ENCODE measurements at regions not wholly inside any gene's neighbourhood (a gene's known extent, or its start where the extent isn't known, plus 50 kb on each side); places are given as distances from the start of the nearest gene placed in this dataset.

GRCh38 chr12:77324763-77325468 is 259.5 kb upstream of the E2F7 start:
- no peak for DNase-seq (ENCODE audit: extremely low read depth, low read depth)
- peak; percentile 50 for TF ChIP-seq CTCF (IDR thresholded peaks at IDR 0.05; ENCODE audit: low read depth, low read length, missing control alignments)

GRCh38 chr12:77324416-77324762 is 259.0 kb upstream of the E2F7 start:
- TF ChIP-seq CTCF (IDR thresholded peaks at IDR 0.05; ENCODE audit: low read depth, low read length, missing control alignments), result no peak
- DNase-seq (ENCODE audit: extremely low read depth, low read depth), result no peak
- peak overlapping the region; percentile 56 for H3K4me3 ChIP-seq (replicated peaks; ENCODE audit: low read depth, low read length)

More at GRCh38 chr12:77324763-77325468, 259.5 kb upstream of the E2F7 start:
- peak overlapping the region; percentile 56 for H3K4me3 ChIP-seq (replicated peaks; ENCODE audit: low read depth, low read length)

GRCh38 chr12:77323788-77324415 is 258.5 kb upstream of the E2F7 start:
- H3K4me3 ChIP-seq (replicated peaks; ENCODE audit: low read depth, low read length), result no peak overlapping the region
- TF ChIP-seq CTCF (IDR thresholded peaks at IDR 0.05; ENCODE audit: low read depth, low read length, missing control alignments), result no peak
- DNase-seq (ENCODE audit: extremely low read depth, low read depth), result no peak

- H3K4me3 ChIP-seq (replicated peaks; ENCODE audit: low read depth, low read length), result no peak overlapping the region
- no peak for DNase-seq (ENCODE audit: extremely low read depth, low read depth)
- TF ChIP-seq CTCF (IDR thresholded peaks at IDR 0.05; ENCODE audit: low read depth, low read length, missing control alignments), result no peak
These were observed 253.8 kb upstream of the E2F7 start for GRCh38 chr12:77319166-77319565.

DNA sequence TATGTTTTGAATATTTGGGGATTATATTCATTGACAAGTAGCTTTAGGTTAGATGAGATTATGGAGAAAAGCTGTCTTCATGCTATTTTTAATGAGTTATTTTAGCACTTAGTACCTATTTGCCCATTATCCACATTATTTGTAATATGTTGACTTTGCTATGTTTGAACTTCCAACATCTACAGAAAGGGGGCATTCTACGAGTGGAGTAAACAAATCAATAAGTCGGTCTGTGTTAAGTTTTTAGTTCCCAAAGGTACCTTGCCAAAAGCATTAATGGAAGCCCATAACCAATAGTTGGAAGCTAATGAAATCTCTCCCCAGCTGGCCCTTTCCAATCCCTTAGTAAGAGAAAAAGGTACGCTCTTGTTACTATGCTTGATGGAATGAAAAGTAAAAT is 250.0 kb upstream of the E2F7 start:
- TF ChIP-seq CTCF (IDR thresholded peaks at IDR 0.05; ENCODE audit: low read depth, low read length, missing control alignments), result no peak
- H3K4me3 ChIP-seq (replicated peaks; ENCODE audit: low read depth, low read length), result no peak overlapping the region
- no peak for DNase-seq (ENCODE audit: extremely low read depth, low read depth)

DNA sequence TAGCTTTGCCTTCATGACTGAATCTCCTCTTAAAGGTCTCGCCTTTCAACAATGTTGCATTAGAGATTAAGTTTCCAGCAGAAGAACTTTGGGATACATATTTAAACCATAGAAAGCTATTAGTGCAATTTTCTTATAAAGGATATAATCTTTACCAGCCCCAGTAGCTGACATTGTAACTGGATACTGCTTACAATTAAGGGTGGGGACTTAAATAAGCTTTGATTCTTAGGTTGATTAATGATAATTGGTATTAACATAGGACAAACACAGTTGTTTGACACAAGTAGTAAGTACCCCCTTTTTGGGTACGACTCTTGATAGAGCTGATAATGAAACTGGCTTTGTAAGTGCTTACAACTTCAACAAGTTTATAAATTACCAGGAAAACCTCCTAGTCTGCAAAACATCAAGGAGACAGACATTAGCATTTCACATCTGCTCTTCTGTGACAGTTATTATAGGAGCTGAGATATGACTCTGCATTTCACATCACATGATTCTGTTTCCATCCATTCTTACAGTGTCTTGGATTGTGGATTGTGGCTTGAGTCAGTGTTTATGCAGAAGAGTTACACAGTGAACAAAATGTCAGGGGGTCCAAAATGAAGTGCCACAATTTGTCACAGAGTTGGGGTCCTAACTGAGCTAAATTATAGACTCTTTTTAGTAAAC is 249.1 kb upstream of the E2F7 start:
- no peak for DNase-seq (ENCODE audit: extremely low read depth, low read depth)
- no peak for TF ChIP-seq CTCF (IDR thresholded peaks at IDR 0.05; ENCODE audit: low read depth, low read length, missing control alignments)
- H3K4me3 ChIP-seq (replicated peaks; ENCODE audit: low read depth, low read length), result no peak overlapping the region
